Gastrocnemius medialis (tissue), 4 donors: ENCODE measurements at regions not wholly inside any gene's neighbourhood (a gene's known extent, or its start where the extent isn't known, plus 50 kb on each side); places are given as distances from the start of the nearest gene placed in this dataset.

Experiments used
- ATAC-seq, 2 donors: fragments of 150-250 bp; one replicate each; pipeline ENCODE4 v1.9.1; 2016
- DNase-seq, 2 donors: peaks; one replicate each; pipeline ENCODE4 v3.0.0-alpha.2; 2019
- H3K27ac ChIP-seq, 4 donors: fragments of 200-600 bp; sonication (generic); 1 replicate in 1 of 4; 2 replicates in 3 of 4; pipeline ENCODE4 v1.5.1; 2016 to 2018; ENCODE audit warnings: mild to moderate bottlenecking in 2 of 4, moderate library complexity in 1 of 4
- H3K27me3 ChIP-seq, 3 donors: fragments of 200-600 bp; sonication (generic) in 2 of 3; 1 replicate in 1 of 3; 2 replicates in 2 of 3; pipeline versions ENCODE4 v1.5.1 to v1.6.0; 2016 to 2019; ENCODE audit warnings: mild to moderate bottlenecking in 1 of 3, moderate library complexity in 1 of 3
- H3K36me3 ChIP-seq, 2 donors: fragments of 200-600 bp; sonication (generic) in 1 of 2; one replicate each; pipeline ENCODE4 v1.5.1; 2017 to 2018
- H3K4me1 ChIP-seq, 2 donors: fragments of 200-600 bp; sonication (generic) in 1 of 2; one replicate each; pipeline ENCODE4 v1.5.1; 2016 to 2017; ENCODE audit warnings: mild to moderate bottlenecking in 2 of 2
- H3K4me3 ChIP-seq, 4 donors: fragments of 200-600 bp; sonication (generic) in 3 of 4; 1 replicate in 1 of 4; 2 replicates in 3 of 4; pipeline ENCODE4 v1.5.1; 2016 to 2019; ENCODE audit warnings: mild to moderate bottlenecking in 2 of 4
- H3K9me3 ChIP-seq, 3 donors: fragments of 200-600 bp; sonication (generic) in 2 of 3; 1 replicate in 1 of 3; 2 replicates in 2 of 3; pipeline ENCODE4 v1.5.1; 2016 to 2019
- POLR2A ChIP-seq, 2 donors: fragments of 450-650 bp; IDR thresholded peaks; one replicate each; pipeline ENCODE4 v1.6.1; 2017; ENCODE audit warnings: antibody characterized with exemption in 2 of 2, mild to moderate bottlenecking in 2 of 2, moderate library complexity in 2 of 2
- in situ Hi-C, 4 donors: fragments of 200-750 bp; cut with MboI; loops; one replicate each; pipeline versions ENCODE4 v1.15.0 to v1.8.0; 2017; ENCODE audit warnings: low sequenced_read_pairs in 4 of 4
- intact Hi-C: fragments of 100-400 bp; cut with DNase I; formaldehyde crosslinking; loops from one replicate; pipeline ENCODE4 v1.15.1; 2023; ENCODE audit warnings: low total_unique reads
- TF ChIP-seq, protein P1 (sequence below), 5 experiments: fragments of 450-650 bp in 3 of 5; fragments of 200-600 bp in 2 of 5; sonication (generic) in 2 of 5; IDR thresholded peaks in 4 of 5; conservative IDR thresholded peaks in 1 of 5; 1 replicate in 4 of 5; 2 replicates in 1 of 5; pipeline ENCODE4 v1.5.1; 2016 to 2019; ENCODE audit warnings: antibody characterized with exemption in 5 of 5, mild to moderate bottlenecking in 3 of 5, moderate library complexity in 3 of 5

DNA sequence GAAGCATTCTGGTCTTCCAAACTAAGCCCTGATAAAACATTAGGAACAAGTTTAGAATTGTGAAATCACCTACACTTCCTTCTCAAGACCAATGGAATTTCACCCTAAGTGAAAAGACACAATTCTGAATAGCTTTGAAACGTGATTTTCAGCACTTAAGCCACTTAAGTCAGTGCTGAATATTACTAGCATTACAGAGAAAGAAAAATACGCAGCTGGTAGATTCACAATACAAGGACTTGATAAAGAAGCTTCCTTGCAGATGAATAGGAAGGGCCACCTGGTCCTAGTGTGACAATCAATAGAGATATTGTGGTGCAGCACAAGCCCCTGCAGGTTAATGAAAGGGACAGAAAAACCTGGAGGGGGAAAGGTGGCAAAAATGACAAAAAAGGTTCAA lies 353.1 kb upstream of the ALCAM start:
- no peaks in the 10 kb centered on the region for H3K36me3 ChIP-seq
- H3K4me1 ChIP-seq, result no peaks in the 10 kb centered on the region
- H3K27me3 ChIP-seq, result no peaks in the 10 kb centered on the region
- intact Hi-C loops (no loop called here), in situ Hi-C loops (no loop called here)
- no peak for DNase-seq
- H3K9me3 ChIP-seq, result no peaks in the 10 kb centered on the region
- no peak for ATAC-seq
- no peak overlapping the region for H3K27ac ChIP-seq
- no peak for TF ChIP-seq POLR2A (IDR thresholded peaks at IDR 0.05)
- TF ChIP-seq, protein P1, sequence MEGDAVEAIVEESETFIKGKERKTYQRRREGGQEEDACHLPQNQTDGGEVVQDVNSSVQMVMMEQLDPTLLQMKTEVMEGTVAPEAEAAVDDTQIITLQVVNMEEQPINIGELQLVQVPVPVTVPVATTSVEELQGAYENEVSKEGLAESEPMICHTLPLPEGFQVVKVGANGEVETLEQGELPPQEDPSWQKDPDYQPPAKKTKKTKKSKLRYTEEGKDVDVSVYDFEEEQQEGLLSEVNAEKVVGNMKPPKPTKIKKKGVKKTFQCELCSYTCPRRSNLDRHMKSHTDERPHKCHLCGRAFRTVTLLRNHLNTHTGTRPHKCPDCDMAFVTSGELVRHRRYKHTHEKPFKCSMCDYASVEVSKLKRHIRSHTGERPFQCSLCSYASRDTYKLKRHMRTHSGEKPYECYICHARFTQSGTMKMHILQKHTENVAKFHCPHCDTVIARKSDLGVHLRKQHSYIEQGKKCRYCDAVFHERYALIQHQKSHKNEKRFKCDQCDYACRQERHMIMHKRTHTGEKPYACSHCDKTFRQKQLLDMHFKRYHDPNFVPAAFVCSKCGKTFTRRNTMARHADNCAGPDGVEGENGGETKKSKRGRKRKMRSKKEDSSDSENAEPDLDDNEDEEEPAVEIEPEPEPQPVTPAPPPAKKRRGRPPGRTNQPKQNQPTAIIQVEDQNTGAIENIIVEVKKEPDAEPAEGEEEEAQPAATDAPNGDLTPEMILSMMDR (IDR thresholded peaks at IDR 0.05 in 4 of 5, conservative IDR thresholded peaks at IDR 0.05 in 1 of 5), result no peak
- H3K4me3 ChIP-seq, result no peak overlapping the region

DNA sequence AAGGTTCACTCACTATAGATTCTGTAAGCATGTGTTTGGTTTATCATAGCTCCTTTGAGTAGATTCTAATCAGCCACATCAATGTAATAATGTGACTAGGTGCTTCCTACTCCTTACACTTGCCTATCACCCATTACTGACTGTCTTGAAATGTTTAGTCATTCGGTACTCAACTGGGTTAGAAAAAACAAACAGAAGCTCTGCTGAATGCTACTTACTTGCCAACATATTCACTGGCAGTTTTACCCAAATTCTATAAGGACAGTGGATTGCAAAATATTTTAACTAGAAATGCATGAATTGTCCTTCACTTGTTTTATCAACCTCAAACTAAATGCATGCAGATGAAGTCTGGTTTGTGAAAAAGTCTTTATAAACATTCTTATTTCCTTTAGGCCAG lies 352.1 kb upstream of the ALCAM start:
- intact Hi-C loops, result no loop called here
- H3K4me3 ChIP-seq, result no peak overlapping the region
- H3K27me3 ChIP-seq, result no peaks in the 10 kb centered on the region
- no peaks in the 10 kb centered on the region for H3K36me3 ChIP-seq
- TF ChIP-seq, protein P1 (IDR thresholded peaks at IDR 0.05 in 4 of 5, conservative IDR thresholded peaks at IDR 0.05 in 1 of 5), result no peak
- TF ChIP-seq POLR2A (IDR thresholded peaks at IDR 0.05), result no peak
- no peaks in the 10 kb centered on the region for H3K4me1 ChIP-seq
- H3K9me3 ChIP-seq, result no peaks in the 10 kb centered on the region
- DNase-seq (no peak), ATAC-seq (no peak)
- no peak overlapping the region for H3K27ac ChIP-seq
- in situ Hi-C loops, result no loop called here

DNA sequence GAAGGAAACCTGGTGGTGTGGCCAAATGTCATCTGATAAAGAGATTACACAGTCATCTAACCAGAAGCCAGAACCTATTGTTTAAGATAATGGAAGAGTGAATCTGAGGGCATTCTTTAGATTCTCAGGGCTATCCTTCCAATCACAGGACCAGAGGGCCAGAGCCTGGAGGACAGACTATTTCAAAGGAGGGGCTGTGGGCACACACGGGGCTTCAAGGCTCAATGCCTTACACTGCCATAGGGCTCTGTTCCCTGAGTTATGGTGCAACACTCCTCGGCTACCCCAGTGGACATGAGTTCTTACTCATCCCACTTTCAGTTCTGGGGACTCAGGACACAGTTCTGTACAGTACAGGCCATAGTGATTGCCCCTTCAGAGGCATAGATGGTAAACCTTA lies 343.9 kb upstream of the ALCAM start:
- in situ Hi-C loops, result no loop called here
- TF ChIP-seq, protein P1 (IDR thresholded peaks at IDR 0.05 in 4 of 5, conservative IDR thresholded peaks at IDR 0.05 in 1 of 5), result no peak
- DNase-seq (no peak), ATAC-seq (no peak)
- H3K36me3 ChIP-seq, result no peaks in the 10 kb centered on the region
- intact Hi-C loops, result no loop called here
- no peaks in the 10 kb centered on the region for H3K27me3 ChIP-seq
- no peak overlapping the region for H3K4me3 ChIP-seq
- H3K27ac ChIP-seq, result no peak overlapping the region
- no peaks in the 10 kb centered on the region for H3K9me3 ChIP-seq
- no peaks in the 10 kb centered on the region for H3K4me1 ChIP-seq

DNA sequence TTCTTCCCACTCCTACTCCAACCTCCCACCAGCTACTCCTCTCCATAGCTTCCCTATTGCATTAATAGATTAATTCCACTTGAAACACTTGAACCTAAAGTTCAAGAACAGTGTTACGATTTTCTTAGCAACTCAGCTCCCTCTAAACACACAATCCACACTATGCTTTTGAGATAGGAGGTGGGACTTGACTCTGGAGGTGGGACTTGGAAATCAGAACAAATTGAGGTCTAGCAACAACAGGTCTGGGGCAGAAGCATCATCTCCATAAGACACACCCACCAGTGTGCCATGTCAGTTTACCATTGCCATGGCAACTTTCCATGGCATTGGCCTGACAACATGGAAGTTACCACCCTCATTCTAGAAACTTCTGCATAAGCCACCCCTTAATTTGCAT lies 336.5 kb upstream of the ALCAM start:
- Histone ChIP-seq H3K36me3 (no peaks in the 10 kb centered on the region), H3K4me3 (no peak overlapping the region), H3K9me3 (no peaks in the 10 kb centered on the region), H3K27ac (no peak overlapping the region), H3K27me3 (no peaks in the 10 kb centered on the region), H3K4me1 (no peaks in the 10 kb centered on the region)
- intact Hi-C loops, result no loop called here
- TF ChIP-seq POLR2A (IDR thresholded peaks at IDR 0.05), result no peak
- TF ChIP-seq, protein P1 (IDR thresholded peaks at IDR 0.05 in 4 of 5, conservative IDR thresholded peaks at IDR 0.05 in 1 of 5), result no peak
- ATAC-seq (no peak), DNase-seq (no peak)
- in situ Hi-C loops, result no loop called here

DNA sequence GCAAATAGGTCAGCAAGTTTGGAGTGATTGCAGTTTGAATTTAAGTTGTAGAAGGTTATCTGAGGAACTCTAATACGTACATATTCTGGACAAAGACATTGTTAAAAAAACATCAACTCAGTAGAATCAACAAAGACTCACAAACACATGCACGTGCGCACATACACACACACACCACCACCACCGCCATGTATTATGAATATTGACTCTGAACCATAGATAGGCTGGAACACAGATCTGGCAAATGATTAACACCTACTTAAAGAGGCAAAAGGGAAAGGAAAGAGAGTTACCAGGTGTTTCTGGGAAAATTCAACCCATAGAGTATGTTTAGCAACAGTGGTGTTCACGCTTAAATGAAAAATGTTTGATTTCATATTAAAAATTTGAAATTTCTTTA lies 334.2 kb upstream of the ALCAM start:
- Histone ChIP-seq H3K4me3 (no peak overlapping the region), H3K9me3 (no peaks in the 10 kb centered on the region), H3K27me3 (no peaks in the 10 kb centered on the region), H3K4me1 (no peaks in the 10 kb centered on the region), H3K36me3 (no peaks in the 10 kb centered on the region), H3K27ac (no peak overlapping the region)
- no peak for DNase-seq
- TF ChIP-seq, protein P1 (IDR thresholded peaks at IDR 0.05 in 4 of 5, conservative IDR thresholded peaks at IDR 0.05 in 1 of 5), result no peak
- in situ Hi-C loops (no loop called here), intact Hi-C loops (no loop called here)
- ATAC-seq, result no peak
